HG02610 (cell line): ENCODE measurements at regions not wholly inside any gene's neighbourhood (a gene's known extent, or its start where the extent isn't known, plus 50 kb on each side); places are given as distances from the start of the nearest gene placed in this dataset.
"Not testable (repeated sequence)": the region's sequence is repeated elsewhere in the genome, so short reads cannot be mapped to it uniquely, and the experiment has no call there.

Experiments
- ATAC-seq: cut with Tn5 transposase; IDR thresholded peaks from one replicate; pipeline ENCODE4 v1.9.1; 2021; ENCODE audit warnings: mild to moderate bottlenecking, moderate library complexity; ENCODE audit not compliant: unreplicated experiment

- not testable (repeated sequence) for ATAC-seq
Measured at GRCh38 chr6:57984575-57984974, 667.1 kb downstream of the PRIM2 start.

- ATAC-seq, result not testable (repeated sequence)
Measured at GRCh38 chr6:57985734-57986133, 668.3 kb downstream of the PRIM2 start.

- ATAC-seq, result peak; percentile 100
Measured at GRCh38 chr6:57986584-57986983, 669.2 kb downstream of the PRIM2 start.

- not testable (repeated sequence) for ATAC-seq
Measured at GRCh38 chr6:57989520-57990080, 672.2 kb downstream of the PRIM2 start.

GRCh38 chr6:57998858-57999619, 681.6 kb downstream of the PRIM2 start:
- ATAC-seq, result not testable (repeated sequence)

GRCh38 chr6:58000233-58000632, 682.8 kb downstream of the PRIM2 start:
- ATAC-seq, result not testable (repeated sequence)

- ATAC-seq, result peak; percentile 50
Measured at GRCh38 chr6:58003417-58004167, 686.2 kb downstream of the PRIM2 start.

- not testable (repeated sequence) for ATAC-seq
Measured at GRCh38 chr6:58007334-58008000, 690.0 kb downstream of the PRIM2 start.

GRCh38 chr6:58008001-58008335, 690.5 kb downstream of the PRIM2 start:
- not testable (repeated sequence) for ATAC-seq

GRCh38 chr6:58011954-58012600, 694.6 kb downstream of the PRIM2 start:
- not testable (repeated sequence) for ATAC-seq

- ATAC-seq, result not testable (repeated sequence)
Measured at GRCh38 chr6:58016614-58017013, 699.2 kb downstream of the PRIM2 start.

GRCh38 chr6:58028188-58028587, 710.8 kb downstream of the PRIM2 start:
- not testable (repeated sequence) for ATAC-seq

- not testable (repeated sequence) for ATAC-seq
Measured at GRCh38 chr6:58038213-58038612, 720.8 kb downstream of the PRIM2 start.

GRCh38 chr6:58046584-58046983, 729.2 kb downstream of the PRIM2 start:
- ATAC-seq, result not testable (repeated sequence)

GRCh38 chr6:58047389-58047788, 730.0 kb downstream of the PRIM2 start:
- not testable (repeated sequence) for ATAC-seq

GRCh38 chr6:58047865-58048264, 730.4 kb downstream of the PRIM2 start:
- ATAC-seq, result not testable (repeated sequence)

- not testable (repeated sequence) for ATAC-seq
Measured at GRCh38 chr6:58055465-58056176, 738.2 kb downstream of the PRIM2 start.

GRCh38 chr6:58059701-58060100, 742.3 kb downstream of the PRIM2 start:
- not testable (repeated sequence) for ATAC-seq

- not testable (repeated sequence) for ATAC-seq
Measured at GRCh38 chr6:58063542-58063941, 746.1 kb downstream of the PRIM2 start.
